ENCODE measurements at regions not wholly inside any gene's neighbourhood (a gene's known extent, or its start where the extent isn't known, plus 50 kb on each side); places are given as distances from the start of the nearest gene placed in this dataset.
"Not testable (repeated sequence)": the region's sequence is repeated elsewhere in the genome, so short reads cannot be mapped to it uniquely, and the experiment has no call there.

GRCh38 chr2:180829261-180829660, 151.1 kb upstream of the UBE2E3 start:
- no peak for DNase-seq

- no peak for DNase-seq
Measured at GRCh38 chr2:180828756-180829155, 151.6 kb upstream of the UBE2E3 start.

- DNase-seq = no peak
Measured at GRCh38 chr2:180823546-180824141, 156.8 kb upstream of the UBE2E3 start.

- no peak for DNase-seq
Measured at GRCh38 chr2:180819106-180819505, 161.3 kb upstream of the UBE2E3 start.

- not testable (repeated sequence) for DNase-seq
Measured at GRCh38 chr2:180818700-180819099, 161.7 kb upstream of the UBE2E3 start.

- no peak for DNase-seq
Measured at GRCh38 chr2:180799141-180799540, 181.3 kb upstream of the UBE2E3 start.

- DNase-seq = no peak
Measured at GRCh38 chr2:180790891-180791290, 189.5 kb upstream of the UBE2E3 start.

GRCh38 chr2:180787330-180787729, 193.1 kb upstream of the UBE2E3 start:
- DNase-seq = no peak

- peak; percentile 84 for DNase-seq
Measured at GRCh38 chr2:180781276-180781675, 199.1 kb upstream of the UBE2E3 start.

GRCh38 chr2:180778291-180778690, 202.1 kb upstream of the UBE2E3 start:
- no peak for DNase-seq

- DNase-seq = peak; percentile 21
Measured at GRCh38 chr2:180776921-180777320, 203.5 kb upstream of the UBE2E3 start.

GRCh38 chr2:180775711-180776110, 204.7 kb upstream of the UBE2E3 start:
- DNase-seq = no peak

GRCh38 chr2:180765316-180765715, 215.1 kb upstream of the UBE2E3 start:
- not testable (repeated sequence) for DNase-seq

- peak; percentile 48 for DNase-seq
Measured at GRCh38 chr2:180763263-180763989, 217.0 kb upstream of the UBE2E3 start.

GRCh38 chr2:180761224-180761623, 219.2 kb upstream of the UBE2E3 start:
- peak; percentile 49 for DNase-seq

- no peak for DNase-seq
Measured at GRCh38 chr2:180759631-180760030, 220.8 kb upstream of the UBE2E3 start.

- DNase-seq = no peak
Measured at GRCh38 chr2:180753809-180754761, 226.3 kb upstream of the UBE2E3 start.

- no peak for DNase-seq
Measured at GRCh38 chr2:180751306-180751920, 229.0 kb upstream of the UBE2E3 start.

GRCh38 chr2:180747728-180748127, 232.7 kb upstream of the UBE2E3 start:
- no peak for DNase-seq

- DNase-seq = no peak
Measured at GRCh38 chr2:180743401-180743800, 237.0 kb upstream of the UBE2E3 start.

GRCh38 chr2:180742801-180743200, 237.6 kb upstream of the UBE2E3 start:
- no peak for DNase-seq

- DNase-seq = no peak
Measured at GRCh38 chr2:180739070-180739469, 241.3 kb upstream of the UBE2E3 start.

GRCh38 chr2:180735799-180736198, 244.6 kb upstream of the UBE2E3 start:
- no peak for DNase-seq
